HEK293 (cell line): ENCODE measurements at regions not wholly inside any gene's neighbourhood (a gene's known extent, or its start where the extent isn't known, plus 50 kb on each side); places are given as distances from the start of the nearest gene placed in this dataset.

ENCODE experiments used
- CTCF ChIA-PET: fragments of 350-600 bp; formaldehyde crosslinking; extraction: SDS; loops from one replicate; lab custom pipeline; 2021; ENCODE audit warnings: antibody characterized with exemption; lab: Yijun Ruan, JAX
- POLR2A ChIA-PET: fragments of 300-600 bp; formaldehyde crosslinking; extraction: SDS; loops from one replicate; lab custom pipeline; 2020; ENCODE audit warnings: antibody characterized with exemption, inconsistent platforms; lab: Yijun Ruan, JAX
- H3K27ac ChIP-seq: fragments of 200-500 bp; sonication (Bioruptor generic); 2 replicates; pipeline ENCODE4 v1.5.1; 2014; ENCODE audit warnings: low read depth, low read length, control low read depth, inconsistent platforms; ENCODE audit errors: extremely low read depth
- H3K36me3 ChIP-seq, 2 experiments: fragments of 200-500 bp in 1 of 2; sonication (Bioruptor generic) in 1 of 2; 1 replicate in 1 of 2; 2 replicates in 1 of 2; pipeline ENCODE4 v1.5.1; 2014 to 2017; ENCODE audit warnings: inconsistent platforms in 2 of 2, low read length in 2 of 2; ENCODE audit not compliant: control insufficient read depth in 2 of 2, insufficient read depth in 1 of 2
- H3K4me1 ChIP-seq: fragments of 200-500 bp; sonication (Bioruptor generic); 2 replicates; pipeline ENCODE4 v1.5.1; 2014; ENCODE audit warnings: mild to moderate bottlenecking, low read length, inconsistent platforms; ENCODE audit not compliant: control insufficient read depth, insufficient read depth
- H3K4me3 ChIP-seq: 2 replicates; pipeline ENCODE4 v1.5.1; 2011; ENCODE audit warnings: low read depth, mild to moderate bottlenecking, control low read depth, low read length, moderate library complexity
- H3K9me3 ChIP-seq: fragments of 200-500 bp; sonication (Bioruptor generic); 2 replicates; pipeline ENCODE4 v1.5.1; 2014; ENCODE audit warnings: low read depth, low read length, inconsistent platforms; ENCODE audit not compliant: control insufficient read depth, insufficient read depth
- GLI2 ChIP-seq: fragments of 450-650 bp; formaldehyde crosslinking; IDR thresholded peaks from 2 replicates; pipeline ENCODE4; 2017; ENCODE audit warnings: missing biosample characterization, missing genetic modification characterization, low read depth, borderline replicate concordance
- GLIS1 ChIP-seq: fragments of 450-650 bp; formaldehyde crosslinking; IDR thresholded peaks from 2 replicates; pipeline ENCODE4 v1.5.1; 2016; ENCODE audit warnings: missing biosample characterization, missing genetic modification characterization
- MYNN ChIP-seq: fragments of 450-650 bp; formaldehyde crosslinking; IDR thresholded peaks from 2 replicates; pipeline ENCODE4 v1.5.1; 2016; ENCODE audit warnings: missing biosample characterization, missing genetic modification characterization, borderline replicate concordance
- MZF1 ChIP-seq: fragments of 450-650 bp; formaldehyde crosslinking; IDR thresholded peaks from 2 replicates; pipeline ENCODE4 v1.5.1; 2017; ENCODE audit warnings: missing biosample characterization, missing genetic modification characterization, borderline replicate concordance
- TRIM28 ChIP-seq: IDR thresholded peaks from 2 replicates; pipeline ENCODE4 v1.6.1; 2011; ENCODE audit warnings: low read length, control low read depth, borderline replicate concordance
- ZFP69B ChIP-seq: fragments of 450-650 bp; formaldehyde crosslinking; IDR thresholded peaks from 2 replicates; pipeline ENCODE4 v1.5.1; 2016; ENCODE audit warnings: missing biosample characterization, missing genetic modification characterization
- ZNF114 ChIP-seq: fragments of 450-650 bp; formaldehyde crosslinking; IDR thresholded peaks from 2 replicates; pipeline ENCODE4 v1.5.0; 2017; ENCODE audit warnings: missing biosample characterization, missing genetic modification characterization
- ZNF133 ChIP-seq: fragments of 450-650 bp; formaldehyde crosslinking; IDR thresholded peaks from 2 replicates; pipeline ENCODE4 v1.5.1; 2016; ENCODE audit warnings: missing biosample characterization, missing genetic modification characterization
- ZNF202 ChIP-seq: fragments of 450-650 bp; formaldehyde crosslinking; IDR thresholded peaks from 2 replicates; pipeline ENCODE4 v1.5.1; 2016; ENCODE audit warnings: missing biosample characterization, missing genetic modification characterization, borderline replicate concordance
- ZNF324 ChIP-seq: fragments of 450-650 bp; formaldehyde crosslinking; IDR thresholded peaks from 2 replicates; pipeline ENCODE4 v1.5.1; 2016; ENCODE audit warnings: missing biosample characterization, missing genetic modification characterization
- ZNF404 ChIP-seq: fragments of 450-650 bp; formaldehyde crosslinking; IDR thresholded peaks from 2 replicates; pipeline ENCODE4 v1.5.1; 2017; ENCODE audit warnings: missing biosample characterization, missing genetic modification characterization
- ZNF416 ChIP-seq: fragments of 450-650 bp; formaldehyde crosslinking; IDR thresholded peaks from 2 replicates; pipeline ENCODE4 v1.5.1; 2016; ENCODE audit warnings: missing biosample characterization, missing genetic modification characterization
- ZNF514 ChIP-seq: fragments of 450-650 bp; formaldehyde crosslinking; IDR thresholded peaks from 2 replicates; pipeline ENCODE4 v1.5.1; 2016; ENCODE audit warnings: missing biosample characterization, missing genetic modification characterization
- ZNF585B ChIP-seq: fragments of 450-650 bp; formaldehyde crosslinking; IDR thresholded peaks from 2 replicates; pipeline ENCODE4 v1.5.1; 2016; ENCODE audit warnings: missing biosample characterization, missing genetic modification characterization
- ZNF830 ChIP-seq: fragments of 450-650 bp; IDR thresholded peaks from 2 replicates; pipeline ENCODE4 v1.5.0; 2018; ENCODE audit warnings: missing biosample characterization, missing genetic modification characterization, low read depth, mild to moderate bottlenecking, moderate library complexity
- ZSCAN23 ChIP-seq: fragments of 450-650 bp; formaldehyde crosslinking; IDR thresholded peaks from 2 replicates; pipeline ENCODE4 v1.5.1; 2016; ENCODE audit warnings: missing biosample characterization, missing genetic modification characterization
- ZXDB ChIP-seq: fragments of 450-650 bp; formaldehyde crosslinking; IDR thresholded peaks from 2 replicates; pipeline ENCODE4 v1.5.1; 2016; ENCODE audit warnings: missing biosample characterization, missing genetic modification characterization
- TF ChIP-seq, protein P1 (sequence below): fragments of 450-650 bp; formaldehyde crosslinking; IDR thresholded peaks from 2 replicates; pipeline ENCODE4 v1.5.1; 2017; ENCODE audit warnings: missing biosample characterization, missing genetic modification characterization
- TF ChIP-seq, protein P2 (sequence below): fragments of 450-650 bp; formaldehyde crosslinking; IDR thresholded peaks from 2 replicates; pipeline ENCODE4 v1.5.1; 2017; ENCODE audit warnings: missing biosample characterization, missing genetic modification characterization
- TF ChIP-seq, protein P3 (sequence below): fragments of 450-650 bp; IDR thresholded peaks from 2 replicates; pipeline ENCODE4 v1.5.1; 2018; ENCODE audit warnings: missing biosample characterization, mild to moderate bottlenecking, missing genetic modification characterization

DNA sequence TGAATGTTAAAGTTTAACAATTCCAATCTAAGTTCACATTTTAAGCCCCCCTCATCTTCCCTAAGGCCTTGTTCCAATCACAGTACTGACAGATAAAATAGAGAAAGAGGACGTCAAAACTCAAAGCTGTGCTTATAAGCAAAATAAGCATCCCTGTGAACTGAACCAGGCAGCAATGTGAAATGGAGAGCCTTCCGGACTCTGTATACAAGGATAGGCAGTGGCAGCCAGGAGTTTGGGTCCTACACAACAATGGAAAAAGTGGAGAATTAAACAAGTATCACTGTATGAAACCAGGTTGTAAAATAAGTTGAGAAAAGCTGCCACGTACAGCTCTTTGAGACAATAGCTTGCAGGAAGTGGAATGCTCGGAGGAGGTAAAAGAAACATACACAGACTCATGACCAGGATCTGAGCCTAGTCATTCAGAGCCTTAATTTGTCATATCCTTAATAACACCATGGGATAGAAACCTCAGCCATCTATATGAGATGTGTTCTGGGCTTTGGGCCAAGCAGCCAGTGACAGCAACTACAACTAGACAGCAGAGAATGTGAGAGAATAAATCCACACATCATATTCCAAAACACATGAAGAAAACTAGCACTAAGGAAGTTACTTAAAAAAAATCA lies 55.2 kb upstream of the PALMD start:
- Histone ChIP-seq H3K4me1 (no peaks in the 10 kb centered on the region), H3K9me3 (no peaks in the 10 kb centered on the region), H3K36me3 (no peaks in the 10 kb centered on the region), H3K27ac (no peak overlapping the region), H3K4me3 (no peak overlapping the region)
- ChIA-PET CTCF (no interaction called here), POLR2A (no interaction called here)
- peak; percentile 97 for TF ChIP-seq GLIS1
- TF ChIP-seq MZF1 (tag by site-specific recombination): no peak
- TF ChIP-seq ZNF202 (tag by site-specific recombination): no peak

DNA sequence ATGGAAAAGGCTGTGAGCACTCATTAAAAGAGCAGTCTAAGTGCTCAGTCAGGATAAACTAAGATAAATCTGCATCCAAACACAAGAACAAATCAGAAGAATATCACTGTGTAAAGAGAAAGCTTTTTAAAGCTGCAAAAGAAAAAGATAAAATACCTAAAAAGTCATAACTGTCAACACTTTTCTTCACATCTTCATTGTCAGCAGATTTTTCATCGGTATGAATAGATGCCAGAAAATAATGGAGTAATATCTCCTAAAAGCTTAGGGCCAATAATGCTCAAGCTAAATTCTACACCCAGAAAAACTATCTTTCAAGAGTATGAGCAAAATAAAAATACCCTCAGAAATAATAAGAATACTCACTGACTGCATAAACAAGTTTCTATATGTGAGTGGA lies 54.0 kb upstream of the PALMD start:
- no peak overlapping the region for H3K4me3 ChIP-seq
- CTCF ChIA-PET: no interaction called here
- H3K27ac ChIP-seq: no peak overlapping the region
- no peak for TF ChIP-seq ZNF133 (tag by site-specific recombination)
- no peak for TF ChIP-seq ZSCAN23 (tag by site-specific recombination)
- TF ChIP-seq MYNN (tag by site-specific recombination): no peak
- TF ChIP-seq ZNF114 (tag by site-specific recombination): no peak
- no peak for TF ChIP-seq ZNF404 (tag by site-specific recombination)
- no peak for TF ChIP-seq ZXDB (tag by site-specific recombination)
- TF ChIP-seq, protein P1, sequence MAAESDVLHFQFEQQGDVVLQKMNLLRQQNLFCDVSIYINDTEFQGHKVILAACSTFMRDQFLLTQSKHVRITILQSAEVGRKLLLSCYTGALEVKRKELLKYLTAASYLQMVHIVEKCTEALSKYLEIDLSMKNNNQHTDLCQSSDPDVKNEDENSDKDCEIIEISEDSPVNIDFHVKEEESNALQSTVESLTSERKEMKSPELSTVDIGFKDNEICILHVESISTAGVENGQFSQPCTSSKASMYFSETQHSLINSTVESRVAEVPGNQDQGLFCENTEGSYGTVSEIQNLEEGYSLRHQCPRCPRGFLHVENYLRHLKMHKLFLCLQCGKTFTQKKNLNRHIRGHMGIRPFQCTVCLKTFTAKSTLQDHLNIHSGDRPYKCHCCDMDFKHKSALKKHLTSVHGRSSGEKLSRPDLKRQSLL (tag by site-specific recombination): no peak
- TF ChIP-seq, protein P2, sequence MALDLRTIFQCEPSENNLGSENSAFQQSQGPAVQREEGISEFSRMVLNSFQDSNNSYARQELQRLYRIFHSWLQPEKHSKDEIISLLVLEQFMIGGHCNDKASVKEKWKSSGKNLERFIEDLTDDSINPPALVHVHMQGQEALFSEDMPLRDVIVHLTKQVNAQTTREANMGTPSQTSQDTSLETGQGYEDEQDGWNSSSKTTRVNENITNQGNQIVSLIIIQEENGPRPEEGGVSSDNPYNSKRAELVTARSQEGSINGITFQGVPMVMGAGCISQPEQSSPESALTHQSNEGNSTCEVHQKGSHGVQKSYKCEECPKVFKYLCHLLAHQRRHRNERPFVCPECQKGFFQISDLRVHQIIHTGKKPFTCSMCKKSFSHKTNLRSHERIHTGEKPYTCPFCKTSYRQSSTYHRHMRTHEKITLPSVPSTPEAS (tag by site-specific recombination): no peak
- no peak for TF ChIP-seq MZF1 (tag by site-specific recombination)
- no peak for TF ChIP-seq ZNF830 (tag by site-specific recombination)
- TF ChIP-seq TRIM28: no peak
- no peak for TF ChIP-seq ZNF514 (tag by site-specific recombination)
- TF ChIP-seq ZNF585B: no peak
- no peak for TF ChIP-seq ZFP69B (tag by site-specific recombination)
- TF ChIP-seq, protein P3, sequence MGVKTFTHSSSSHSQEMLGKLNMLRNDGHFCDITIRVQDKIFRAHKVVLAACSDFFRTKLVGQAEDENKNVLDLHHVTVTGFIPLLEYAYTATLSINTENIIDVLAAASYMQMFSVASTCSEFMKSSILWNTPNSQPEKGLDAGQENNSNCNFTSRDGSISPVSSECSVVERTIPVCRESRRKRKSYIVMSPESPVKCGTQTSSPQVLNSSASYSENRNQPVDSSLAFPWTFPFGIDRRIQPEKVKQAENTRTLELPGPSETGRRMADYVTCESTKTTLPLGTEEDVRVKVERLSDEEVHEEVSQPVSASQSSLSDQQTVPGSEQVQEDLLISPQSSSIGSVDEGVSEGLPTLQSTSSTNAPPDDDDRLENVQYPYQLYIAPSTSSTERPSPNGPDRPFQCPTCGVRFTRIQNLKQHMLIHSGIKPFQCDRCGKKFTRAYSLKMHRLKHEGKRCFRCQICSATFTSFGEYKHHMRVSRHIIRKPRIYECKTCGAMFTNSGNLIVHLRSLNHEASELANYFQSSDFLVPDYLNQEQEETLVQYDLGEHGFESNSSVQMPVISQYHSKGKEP (tag by site-specific recombination): no peak
- no peak for TF ChIP-seq ZNF324 (tag by site-specific recombination)
- TF ChIP-seq GLI2 (tag by site-specific recombination): no peak
- no peak for TF ChIP-seq ZNF416 (tag by site-specific recombination)
- H3K9me3 ChIP-seq: no peaks in the 10 kb centered on the region
- H3K4me1 ChIP-seq: no peaks in the 10 kb centered on the region
- no peaks in the 10 kb centered on the region for H3K36me3 ChIP-seq
- POLR2A ChIA-PET: no interaction called here
